Fibroblast of lung (primary cell): ENCODE measurements at regions not wholly inside any gene's neighbourhood (a gene's known extent, or its start where the extent isn't known, plus 50 kb on each side); places are given as distances from the start of the nearest gene placed in this dataset.

Experiments
- CTCF ChIP-seq, 2 donors: IDR thresholded peaks in 1 of 2; conservative IDR thresholded peaks in 1 of 2; 1 replicate in 1 of 2; 2 replicates in 1 of 2; pipeline ENCODE4 v1.5.1; 2011 to 2012; ENCODE audit warnings: low read length in 2 of 2, control low read depth in 1 of 2, inconsistent platforms in 1 of 2, low read depth in 1 of 2, mild to moderate bottlenecking in 1 of 2
- EZH2 ChIP-seq: IDR thresholded peaks from 2 replicates; pipeline ENCODE4 v1.5.1; 2012; ENCODE audit warnings: low read length, control low read depth, mild to moderate bottlenecking; ENCODE audit errors: missing control alignments

GRCh38 chr12:24756479-24757024, 192.3 kb downstream of the BCAT1 start:
- TF ChIP-seq CTCF (conservative IDR thresholded peaks at IDR 0.05 in 1 of 2, IDR thresholded peaks at IDR 0.05 in 1 of 2; ENCODE audit: low read depth in 1 of 2, low read length in 2 of 2) (no peak), EZH2 (no peak)
